BJ (cell line): ENCODE measurements at regions not wholly inside any gene's neighbourhood (a gene's known extent, or its start where the extent isn't known, plus 50 kb on each side); places are given as distances from the start of the nearest gene placed in this dataset.
"Not testable (repeated sequence)": the region's sequence is repeated elsewhere in the genome, so short reads cannot be mapped to it uniquely, and the experiment has no call there.

Source experiments
- CTCF ChIA-PET: fragments of 350-600 bp; formaldehyde crosslinking; extraction: SDS; loops from one replicate; lab custom pipeline; 2021; ENCODE audit warnings: antibody characterized with exemption, inconsistent platforms; lab: Yijun Ruan, JAX
- POLR2A ChIA-PET: fragments of 300-600 bp; sonication (Branson Sonifier 250); formaldehyde crosslinking; extraction: SDS; loops from one replicate; lab custom pipeline; 2021; ENCODE audit warnings: antibody characterized with exemption; lab: Charles Lee
- DNase-seq: peaks from one replicate; pipeline ENCODE4 v3.0.0-alpha.2; 2011; ENCODE audit warnings: low read depth
- H3K27me3 ChIP-seq: 2 replicates; pipeline ENCODE4 v1.6.0; 2011; ENCODE audit warnings: low read length; ENCODE audit not compliant: control insufficient read depth, insufficient read depth
- H3K36me3 ChIP-seq: 2 replicates; pipeline ENCODE4 v1.5.1; 2011; ENCODE audit warnings: low read length; ENCODE audit not compliant: control insufficient read depth, insufficient read depth
- H3K4me3 ChIP-seq: 2 replicates; pipeline ENCODE4 v1.5.1; 2011; ENCODE audit warnings: low read depth, mild to moderate bottlenecking, control low read depth, low read length
- TF ChIP-seq, protein P1 (sequence below): IDR thresholded peaks from 2 replicates; pipeline ENCODE4 v1.5.1; 2011; ENCODE audit warnings: low read depth, mild to moderate bottlenecking, control low read depth, inconsistent platforms, low read length, moderate library complexity; ENCODE audit not compliant: insufficient read depth

DNA sequence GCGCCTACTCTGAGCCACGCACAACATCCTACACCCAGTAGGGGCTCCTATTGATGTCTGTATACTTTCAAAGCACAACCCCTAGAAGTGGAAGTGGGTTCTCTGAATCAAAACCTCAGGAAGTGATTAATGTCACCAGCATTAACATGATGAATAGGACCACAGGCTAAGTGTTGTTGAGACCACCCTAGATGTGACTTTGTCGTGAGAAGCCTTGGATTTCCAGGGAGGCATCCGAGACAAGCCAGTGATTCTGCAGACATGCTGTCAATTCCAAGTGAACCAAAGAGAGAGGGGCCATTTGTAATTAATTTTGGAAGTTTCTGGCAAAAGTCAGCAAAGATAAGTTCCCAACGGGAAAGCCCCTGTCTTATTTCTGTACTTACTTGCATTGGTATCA is 493.0 kb downstream of the ZIC3 start:
- TF ChIP-seq, protein P1, sequence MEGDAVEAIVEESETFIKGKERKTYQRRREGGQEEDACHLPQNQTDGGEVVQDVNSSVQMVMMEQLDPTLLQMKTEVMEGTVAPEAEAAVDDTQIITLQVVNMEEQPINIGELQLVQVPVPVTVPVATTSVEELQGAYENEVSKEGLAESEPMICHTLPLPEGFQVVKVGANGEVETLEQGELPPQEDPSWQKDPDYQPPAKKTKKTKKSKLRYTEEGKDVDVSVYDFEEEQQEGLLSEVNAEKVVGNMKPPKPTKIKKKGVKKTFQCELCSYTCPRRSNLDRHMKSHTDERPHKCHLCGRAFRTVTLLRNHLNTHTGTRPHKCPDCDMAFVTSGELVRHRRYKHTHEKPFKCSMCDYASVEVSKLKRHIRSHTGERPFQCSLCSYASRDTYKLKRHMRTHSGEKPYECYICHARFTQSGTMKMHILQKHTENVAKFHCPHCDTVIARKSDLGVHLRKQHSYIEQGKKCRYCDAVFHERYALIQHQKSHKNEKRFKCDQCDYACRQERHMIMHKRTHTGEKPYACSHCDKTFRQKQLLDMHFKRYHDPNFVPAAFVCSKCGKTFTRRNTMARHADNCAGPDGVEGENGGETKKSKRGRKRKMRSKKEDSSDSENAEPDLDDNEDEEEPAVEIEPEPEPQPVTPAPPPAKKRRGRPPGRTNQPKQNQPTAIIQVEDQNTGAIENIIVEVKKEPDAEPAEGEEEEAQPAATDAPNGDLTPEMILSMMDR = no peak
- ChIA-PET CTCF (no interaction called here), POLR2A (no interaction called here)
- no peak overlapping the region for H3K4me3 ChIP-seq
- H3K36me3 ChIP-seq = no peaks in the 10 kb centered on the region
- H3K27me3 ChIP-seq = no peaks in the 10 kb centered on the region
- no peak for DNase-seq

DNA sequence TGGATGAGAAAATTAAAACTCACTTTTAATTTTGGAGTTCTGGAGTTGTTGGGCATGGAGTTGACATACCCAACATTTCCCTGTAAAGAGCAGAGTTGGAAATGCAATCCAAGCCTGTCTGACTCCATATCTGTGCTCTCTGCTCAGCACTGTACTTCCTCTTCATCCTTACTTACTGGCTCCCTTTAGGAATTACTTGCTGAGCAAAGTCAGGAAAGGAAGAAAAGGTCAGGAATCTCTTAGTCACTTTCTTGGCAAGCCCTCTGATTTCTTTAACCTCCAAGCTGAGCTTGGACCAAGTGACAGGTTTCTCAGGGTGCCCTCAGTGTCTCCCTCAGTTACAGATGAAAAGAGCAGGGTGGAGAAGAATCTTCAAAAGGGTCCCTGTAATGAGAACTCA is 501.5 kb downstream of the ZIC3 start:
- ChIA-PET POLR2A (no interaction called here), CTCF (no interaction called here)
- no peak overlapping the region for H3K4me3 ChIP-seq

DNA sequence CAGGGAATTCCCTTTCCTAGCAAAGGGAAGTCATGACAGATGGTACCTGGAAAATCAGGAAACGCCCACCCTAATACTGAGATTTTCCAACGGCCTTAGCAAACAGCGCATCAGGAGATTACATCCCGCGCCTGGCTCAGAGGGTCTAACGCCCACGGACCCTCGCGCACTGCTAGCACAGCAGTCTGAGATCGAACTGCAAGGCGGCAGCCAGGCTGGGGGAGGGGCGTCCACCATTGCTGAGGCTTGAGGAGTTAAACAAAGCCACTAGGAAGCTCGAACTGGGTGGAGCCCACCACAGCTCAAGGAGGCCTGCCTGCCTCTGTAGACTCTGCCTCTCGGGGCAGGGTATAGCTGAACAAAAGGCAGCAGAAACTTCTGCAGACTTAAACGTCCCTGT is 507.7 kb downstream of the ZIC3 start:
- Histone ChIP-seq H3K27me3 (no peaks in the 10 kb centered on the region), H3K4me3 (no peak overlapping the region), H3K36me3 (no peaks in the 10 kb centered on the region)
- CTCF ChIA-PET = no interaction called here
- POLR2A ChIA-PET = no interaction called here
- no peak for DNase-seq
- TF ChIP-seq, protein P1 = no peak

More for the DNA sequence above, 501.5 kb downstream of the ZIC3 start:
- TF ChIP-seq, protein P1 = no peak
- no peak for DNase-seq
- Histone ChIP-seq H3K36me3 (no peaks in the 10 kb centered on the region), H3K27me3 (no peaks in the 10 kb centered on the region)

DNA sequence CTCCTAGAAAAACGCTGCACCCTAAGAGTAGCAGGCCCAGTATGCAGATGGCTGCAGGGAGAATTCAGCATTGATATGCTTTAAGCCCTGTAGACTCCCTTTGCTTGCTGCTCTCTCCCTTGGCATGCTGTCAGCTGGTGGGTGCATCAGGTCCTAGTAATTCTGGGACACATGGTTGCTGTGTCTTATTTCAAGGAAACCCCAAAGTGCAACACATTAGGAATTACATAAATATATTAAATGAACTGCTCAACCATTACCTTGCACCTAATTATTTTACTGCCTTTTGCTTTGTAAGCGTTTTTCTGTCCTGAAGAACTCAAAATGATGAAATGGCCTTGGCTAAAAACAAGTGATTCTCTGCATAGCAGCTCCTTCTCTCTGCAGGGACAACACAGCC is 516.3 kb downstream of the ZIC3 start:
- DNase-seq = no peak

DNA sequence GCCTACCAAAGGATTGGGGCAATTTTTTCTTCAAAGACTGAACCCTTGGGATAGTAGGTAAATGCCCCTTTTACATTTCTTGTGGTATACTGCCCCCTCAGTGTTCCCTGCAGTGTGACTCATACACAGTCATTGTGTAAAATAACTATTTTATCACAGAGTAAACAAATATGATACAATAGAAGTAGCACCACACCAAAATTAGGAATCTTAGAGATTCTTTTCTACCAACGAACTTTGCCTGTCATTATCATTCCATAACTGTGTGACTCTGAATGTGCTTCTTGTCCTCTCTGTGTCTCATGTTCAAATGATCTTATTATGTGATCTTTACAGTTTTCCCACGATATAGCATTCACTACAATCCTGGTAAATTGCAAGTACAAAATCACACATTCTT is 517.0 kb downstream of the ZIC3 start:
- CTCF ChIA-PET = no interaction called here
- no peaks in the 10 kb centered on the region for H3K36me3 ChIP-seq
- H3K4me3 ChIP-seq = no peak overlapping the region
- no peaks in the 10 kb centered on the region for H3K27me3 ChIP-seq
- no peak for DNase-seq
- TF ChIP-seq, protein P1 = no peak
- POLR2A ChIA-PET = no interaction called here

More for the DNA sequence above, 516.3 kb downstream of the ZIC3 start:
- CTCF ChIA-PET = no interaction called here
- Histone ChIP-seq H3K27me3 (no peaks in the 10 kb centered on the region), H3K36me3 (no peaks in the 10 kb centered on the region), H3K4me3 (no peak overlapping the region)
- TF ChIP-seq, protein P1 = no peak
- POLR2A ChIA-PET = no interaction called here

DNA sequence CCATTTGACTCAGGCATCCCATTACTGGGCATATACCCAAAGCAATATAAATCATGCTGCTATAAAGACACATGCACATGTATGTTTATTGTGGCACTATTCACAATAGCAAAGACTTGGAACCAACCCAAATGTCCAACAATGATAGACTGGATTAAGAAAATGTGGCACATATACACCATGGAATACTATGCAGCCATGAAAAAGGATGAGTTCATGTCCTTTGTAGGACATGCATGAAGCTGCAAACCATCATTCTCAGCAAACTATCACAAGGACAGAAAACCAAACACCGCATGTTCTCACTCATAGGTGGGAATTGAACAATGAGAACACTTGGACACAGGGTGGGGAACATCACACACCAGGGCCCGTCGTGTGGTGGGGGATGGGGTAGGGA is 545.0 kb downstream of the ZIC3 start:
- DNase-seq, CTCF ChIA-PET, POLR2A ChIA-PET, H3K27me3 ChIP-seq, H3K36me3 ChIP-seq, H3K4me3 ChIP-seq: not testable (repeated sequence)
